Activated T-helper 1 cell treated with anti-CD3 and anti-CD28 coated beads, Interleukin-12 subunit alpha, Interleukin-12 subunit beta, Interleukin-2, Interleukin-4 antibody, amounts not matched to agents 30 ng/mL and 10 ng/mL and 1 ng/mL, durations not matched to agents 14 hours and 24 hours and 36 hours (primary cell): ENCODE measurements at regions not wholly inside any gene's neighbourhood (a gene's known extent, or its start where the extent isn't known, plus 50 kb on each side); places are given as distances from the start of the nearest gene placed in this dataset.

ENCODE experiments used
- DNase-seq: peaks from one replicate; pipeline ENCODE4 v3.0.0; 2021; ENCODE audit warnings: low spot score
- H3K27ac Mint-ChIP-seq: one replicate; pipeline ENCODE4 v1.8.0; 2021; ENCODE audit warnings: mild to moderate bottlenecking, mixed read lengths
- H3K27me3 Mint-ChIP-seq: one replicate; pipeline ENCODE4 v1.8.0; 2022; ENCODE audit warnings: mild to moderate bottlenecking, moderate library complexity, mixed read lengths; ENCODE audit not compliant: insufficient read depth
- H3K36me3 Mint-ChIP-seq: one replicate; pipeline ENCODE4 v1.8.0; 2021; ENCODE audit warnings: low read depth, mixed read lengths
- H3K4me1 Mint-ChIP-seq: one replicate; pipeline ENCODE4 v1.8.0; 2021; ENCODE audit warnings: low read depth, mixed read lengths
- H3K4me3 Mint-ChIP-seq: one replicate; pipeline ENCODE4 v1.8.0; 2021; ENCODE audit warnings: mild to moderate bottlenecking, moderate library complexity, mixed read lengths
- H3K9me3 Mint-ChIP-seq: one replicate; pipeline ENCODE4 v1.8.0; 2021; ENCODE audit warnings: mixed read lengths
- intact Hi-C: fragments of 100-400 bp; cut with micrococcal nuclease; formaldehyde crosslinking; loops from one replicate; pipeline ENCODE4 v1.15.1; 2024

DNA sequence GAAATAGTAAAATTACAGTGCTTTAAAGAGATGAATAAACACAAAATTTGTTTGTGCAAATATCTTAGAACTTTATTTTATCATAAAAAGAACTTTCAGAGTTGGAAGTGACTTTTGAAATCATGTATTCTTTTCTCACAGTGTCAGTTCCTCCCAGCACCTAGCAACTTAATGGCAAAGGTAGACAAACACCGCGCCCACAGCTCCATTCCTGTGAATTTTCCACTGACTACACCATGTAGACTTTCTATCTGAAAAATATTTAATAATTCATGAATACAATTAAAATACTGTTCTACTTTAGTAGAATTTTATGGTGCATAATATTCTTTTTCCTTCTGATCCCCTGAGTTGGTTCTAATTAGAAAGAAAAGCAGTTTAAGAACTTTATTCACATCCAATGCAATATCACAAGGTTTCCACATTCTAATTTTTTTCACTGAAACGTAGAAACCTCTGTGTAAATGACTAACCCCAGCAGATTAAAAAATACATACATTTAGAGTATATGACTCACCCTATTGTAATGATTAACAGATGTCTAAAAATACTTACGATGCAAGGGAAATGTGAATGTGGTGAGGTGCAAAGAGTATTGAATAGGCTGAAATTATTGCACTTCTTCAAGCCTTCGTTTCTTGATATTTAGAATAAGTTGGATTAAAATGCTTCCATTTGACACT, 218.2 kb upstream of the CCDC179 start:
- intact Hi-C loops: no loop called here
- H3K36me3 Mint-ChIP-seq: no peaks in the 10 kb centered on the region
- no peak overlapping the region for H3K27ac Mint-ChIP-seq
- no peaks in the 10 kb centered on the region for H3K9me3 Mint-ChIP-seq
- H3K4me1 Mint-ChIP-seq: no peaks in the 10 kb centered on the region
- H3K27me3 Mint-ChIP-seq: no peaks in the 10 kb centered on the region
- H3K4me3 Mint-ChIP-seq: no peak overlapping the region
- no peak for DNase-seq

DNA sequence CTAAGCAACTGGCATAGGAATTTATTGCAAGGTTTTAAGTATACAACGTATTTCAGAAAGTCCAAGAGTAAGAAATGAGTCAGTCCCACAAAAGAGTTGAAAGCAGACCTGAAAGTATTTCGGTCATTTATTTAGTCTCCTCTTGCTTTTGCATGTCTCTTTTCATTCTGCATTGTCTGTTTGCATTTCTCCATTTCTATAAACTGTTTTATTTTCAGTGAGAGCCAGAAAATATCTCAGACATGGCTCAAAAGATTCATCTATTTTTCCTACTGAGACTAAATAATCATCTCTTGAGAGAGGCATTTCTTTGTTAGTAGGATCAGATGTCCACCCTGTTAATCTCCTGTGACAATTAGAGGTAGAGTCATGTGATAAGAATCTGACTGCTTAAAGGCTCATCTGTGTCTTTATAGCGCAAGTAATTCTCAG, 219.1 kb upstream of the CCDC179 start:
- Mint-ChIP-seq H3K9me3 (no peaks in the 10 kb centered on the region), H3K27ac (no peak overlapping the region), H3K36me3 (no peaks in the 10 kb centered on the region), H3K27me3 (no peaks in the 10 kb centered on the region), H3K4me1 (no peaks in the 10 kb centered on the region), H3K4me3 (no peak overlapping the region)
- DNase-seq: no peak
- intact Hi-C loops: no loop called here

GRCh38 chr11:23087407-23087806, 227.1 kb upstream of the CCDC179 start:
- Mint-ChIP-seq H3K27me3 (no peaks in the 10 kb centered on the region), H3K9me3 (no peaks in the 10 kb centered on the region), H3K4me1 (no peaks in the 10 kb centered on the region), H3K4me3 (no peak overlapping the region), H3K36me3 (no peaks in the 10 kb centered on the region), H3K27ac (no peak overlapping the region)
- intact Hi-C loops: no loop called here
- DNase-seq: no peak

- Mint-ChIP-seq H3K27me3 (no peaks in the 10 kb centered on the region), H3K36me3 (no peaks in the 10 kb centered on the region), H3K4me1 (no peaks in the 10 kb centered on the region), H3K9me3 (no peaks in the 10 kb centered on the region), H3K27ac (no peak overlapping the region), H3K4me3 (no peak overlapping the region)
- DNase-seq: no peak
- intact Hi-C loops: no loop called here
Observed at GRCh38 chr11:23090659-23091058, 230.4 kb upstream of the CCDC179 start.

GRCh38 chr11:23095650-23096189, 235.4 kb upstream of the CCDC179 start:
- Mint-ChIP-seq H3K36me3 (no peaks in the 10 kb centered on the region), H3K27ac (no peak overlapping the region), H3K4me1 (no peaks in the 10 kb centered on the region), H3K9me3 (no peaks in the 10 kb centered on the region), H3K27me3 (no peaks in the 10 kb centered on the region), H3K4me3 (no peak overlapping the region)
- no peak for DNase-seq
- intact Hi-C loops: no loop called here

GRCh38 chr11:23097891-23098290, 237.6 kb upstream of the CCDC179 start:
- H3K27me3 Mint-ChIP-seq: no peaks in the 10 kb centered on the region
- H3K27ac Mint-ChIP-seq: no peak overlapping the region
- no peaks in the 10 kb centered on the region for H3K9me3 Mint-ChIP-seq
- intact Hi-C loops: no loop called here
- DNase-seq: no peak
- no peaks in the 10 kb centered on the region for H3K36me3 Mint-ChIP-seq
- H3K4me3 Mint-ChIP-seq: no peak overlapping the region
- H3K4me1 Mint-ChIP-seq: no peaks in the 10 kb centered on the region

GRCh38 chr11:23099256-23099655, 239.0 kb upstream of the CCDC179 start:
- Mint-ChIP-seq H3K9me3 (no peaks in the 10 kb centered on the region), H3K36me3 (no peaks in the 10 kb centered on the region), H3K4me1 (no peaks in the 10 kb centered on the region), H3K27me3 (no peaks in the 10 kb centered on the region), H3K27ac (no peak overlapping the region), H3K4me3 (no peak overlapping the region)
- DNase-seq: no peak
- intact Hi-C loops: no loop called here

GRCh38 chr11:23100726-23101125, 240.5 kb upstream of the CCDC179 start:
- intact Hi-C loops: no loop called here
- Mint-ChIP-seq H3K27ac (no peak overlapping the region), H3K4me3 (no peak overlapping the region), H3K9me3 (no peaks in the 10 kb centered on the region), H3K36me3 (no peaks in the 10 kb centered on the region), H3K4me1 (no peaks in the 10 kb centered on the region), H3K27me3 (no peaks in the 10 kb centered on the region)
- no peak for DNase-seq

DNA sequence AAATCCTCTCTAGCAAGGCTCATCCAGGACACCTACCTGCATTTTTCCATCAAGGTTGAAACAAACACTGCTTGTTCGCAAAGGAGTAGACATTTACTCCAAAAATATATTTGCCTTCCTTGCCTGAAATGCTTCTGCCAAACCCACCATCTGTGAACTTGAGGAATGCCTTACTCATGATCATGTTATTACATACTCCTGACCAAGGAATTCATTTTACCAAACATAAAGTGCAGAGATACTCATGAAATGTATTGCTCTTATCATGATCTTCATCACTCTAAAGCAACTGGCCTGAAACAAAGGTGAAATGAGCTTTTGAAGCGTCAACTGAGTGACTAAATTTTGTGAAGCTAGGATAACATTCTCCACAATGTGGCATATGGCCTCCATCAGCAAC, 243.1 kb upstream of the CCDC179 start:
- Mint-ChIP-seq H3K36me3 (no peaks in the 10 kb centered on the region), H3K4me3 (no peak overlapping the region), H3K4me1 (no peaks in the 10 kb centered on the region), H3K27me3 (no peaks in the 10 kb centered on the region), H3K9me3 (no peaks in the 10 kb centered on the region), H3K27ac (no peak overlapping the region)
- DNase-seq: no peak
- intact Hi-C loops: no loop called here

- Mint-ChIP-seq H3K27ac (no peak overlapping the region), H3K4me1 (no peaks in the 10 kb centered on the region), H3K36me3 (no peaks in the 10 kb centered on the region), H3K27me3 (peaks cover 4% of the 10 kb centered on the region), H3K9me3 (no peaks in the 10 kb centered on the region), H3K4me3 (no peak overlapping the region)
- intact Hi-C loops: loop anchor here (10.0 kb wide), 1 partner anchor 237 kb away; no protein-coding TSS in a partner anchor
- no peak for DNase-seq
Observed at GRCh38 chr11:23111527-23111926, 251.3 kb upstream of the CCDC179 start.

- DNase-seq: no peak
- Mint-ChIP-seq H3K36me3 (no peaks in the 10 kb centered on the region), H3K4me3 (no peak overlapping the region), H3K9me3 (no peaks in the 10 kb centered on the region), H3K4me1 (no peaks in the 10 kb centered on the region), H3K27me3 (peaks cover 4% of the 10 kb centered on the region), H3K27ac (no peak overlapping the region)
- intact Hi-C loops: loop anchor here (10.0 kb wide), 1 partner anchor 238 kb away; no protein-coding TSS in a partner anchor
Observed at GRCh38 chr11:23112390-23112789, 252.1 kb upstream of the CCDC179 start.

DNA sequence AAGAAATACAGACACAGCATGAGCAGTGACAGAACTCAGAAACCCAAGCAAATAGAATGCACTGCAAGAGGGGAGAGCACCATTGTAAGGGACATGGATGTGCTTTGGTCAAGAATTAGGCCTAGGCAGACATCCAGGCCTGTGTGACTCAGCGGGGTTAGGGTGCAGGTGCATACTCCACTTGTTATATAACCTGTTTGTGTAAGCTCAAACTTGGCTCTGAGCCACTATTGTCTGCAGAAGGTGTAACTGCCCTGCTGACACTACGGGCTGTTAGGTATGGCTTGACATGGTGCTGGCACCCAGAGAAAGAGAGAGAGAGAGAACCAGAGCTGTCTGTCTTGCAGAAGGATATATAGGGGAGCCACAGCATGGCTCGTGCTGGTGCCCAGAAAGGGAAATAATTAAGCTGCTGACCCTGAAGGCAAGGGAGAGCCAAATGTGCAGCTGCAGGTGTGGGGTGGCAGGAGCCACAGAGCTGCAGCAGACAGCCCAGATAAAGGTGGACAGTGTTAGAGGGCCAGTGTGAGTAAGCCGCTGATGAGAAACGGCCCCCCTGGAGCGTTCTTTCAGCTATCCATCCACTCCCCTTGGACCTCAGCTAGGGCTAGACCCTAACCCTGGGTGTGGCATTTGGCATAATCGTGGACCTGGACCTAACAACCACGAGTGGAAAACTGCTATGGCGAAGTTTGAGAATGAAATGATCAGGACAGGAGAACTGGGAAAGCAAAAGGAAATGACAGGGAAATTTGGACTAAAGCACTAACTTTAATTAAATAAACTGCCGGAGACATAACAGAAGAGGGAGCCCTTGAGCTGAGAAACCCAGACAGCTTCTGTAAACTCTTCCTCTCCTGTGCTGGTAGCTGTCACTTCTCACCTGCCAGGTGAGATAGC, 253.0 kb upstream of the CCDC179 start:
- no peak overlapping the region for H3K27ac Mint-ChIP-seq
- intact Hi-C loops: loop anchor here (10.0 kb wide), 1 partner anchor 238 kb away; no protein-coding TSS in a partner anchor
- peaks cover 4% of the 10 kb centered on the region for H3K27me3 Mint-ChIP-seq
- no peak overlapping the region for H3K4me3 Mint-ChIP-seq
- DNase-seq: no peak
- no peaks in the 10 kb centered on the region for H3K36me3 Mint-ChIP-seq
- H3K9me3 Mint-ChIP-seq: no peaks in the 10 kb centered on the region
- H3K4me1 Mint-ChIP-seq: no peaks in the 10 kb centered on the region

- Mint-ChIP-seq H3K36me3 (no peaks in the 10 kb centered on the region), H3K9me3 (no peaks in the 10 kb centered on the region), H3K27me3 (peaks cover 4% of the 10 kb centered on the region), H3K27ac (no peak overlapping the region), H3K4me1 (no peaks in the 10 kb centered on the region), H3K4me3 (no peak overlapping the region)
- intact Hi-C loops: loop anchor here (10.0 kb wide), 1 partner anchor 239 kb away; no protein-coding TSS in a partner anchor
- DNase-seq: no peak
Observed at GRCh38 chr11:23113887-23114216, 253.6 kb upstream of the CCDC179 start.
